SK-N-SH treated with all-trans-retinoic acid at 6 μM for 48 hours (cell line): ENCODE measurements at regions not wholly inside any gene's neighbourhood (a gene's known extent, or its start where the extent isn't known, plus 50 kb on each side); places are given as distances from the start of the nearest gene placed in this dataset.

Source experiments
- BACH2 ChIP-seq: fragments of 250-450 bp; sonication (Bioruptor Pico); IDR thresholded peaks from 2 replicates; pipeline ENCODE4 v1.9.0; 2021; ENCODE audit warnings: mild to moderate bottlenecking, borderline replicate concordance
- TSHZ2 ChIP-seq: fragments of 250-450 bp; sonication (Bioruptor Pico); IDR thresholded peaks from 2 replicates; pipeline ENCODE4 v1.5.0; 2020; ENCODE audit warnings: mild to moderate bottlenecking, moderate library complexity
- ZNF70 ChIP-seq: fragments of 450-650 bp; formaldehyde crosslinking; IDR thresholded peaks from 2 replicates; pipeline ENCODE4 v1.5.0; 2020; ENCODE audit warnings: mild to moderate bottlenecking, moderate library complexity

- no peak for TF ChIP-seq TSHZ2 (CRISPR knock-in tag)
- TF ChIP-seq ZNF70 (CRISPR knock-in tag): no peak
- TF ChIP-seq BACH2 (CRISPR knock-in tag): no peak
Observed at GRCh38 chr5:103414604-103415003, 148.0 kb downstream of the NUDT12 start.
